CD4-positive, alpha-beta T cell treated with Interleukin-10 for 1 hour (primary cell): ENCODE measurements at regions not wholly inside any gene's neighbourhood (a gene's known extent, or its start where the extent isn't known, plus 50 kb on each side); places are given as distances from the start of the nearest gene placed in this dataset.

Source experiments
- DNase-seq: peaks from one replicate; pipeline ENCODE4 v3.0.0-alpha.2; 2020

GRCh38 chr7:72524037-72524436 lies 111.9 kb upstream of the CALN1 start:
- DNase-seq: no peak

- no peak for DNase-seq
Observed at GRCh38 chr7:72504061-72504706, 92.0 kb upstream of the CALN1 start.

DNA sequence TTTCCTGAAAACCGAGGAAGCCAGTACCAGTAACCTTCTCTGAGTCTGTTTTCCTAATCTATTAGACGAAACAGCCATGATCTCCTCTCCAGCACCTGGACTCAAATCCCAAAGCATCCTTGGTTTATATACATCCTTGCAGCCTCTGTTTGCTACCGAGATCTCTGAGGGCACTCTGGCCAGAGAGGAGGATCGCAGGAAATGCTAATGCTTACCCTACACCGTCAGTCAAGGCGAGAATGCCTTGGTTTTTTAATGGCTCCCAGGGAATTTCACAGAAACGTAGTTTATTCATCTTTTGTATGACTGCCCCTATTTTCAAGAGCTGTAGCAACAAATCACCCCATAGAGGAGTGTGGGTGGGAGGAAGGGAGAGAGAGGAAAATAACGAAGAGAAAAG lies 91.5 kb upstream of the CALN1 start:
- DNase-seq: no peak

DNA sequence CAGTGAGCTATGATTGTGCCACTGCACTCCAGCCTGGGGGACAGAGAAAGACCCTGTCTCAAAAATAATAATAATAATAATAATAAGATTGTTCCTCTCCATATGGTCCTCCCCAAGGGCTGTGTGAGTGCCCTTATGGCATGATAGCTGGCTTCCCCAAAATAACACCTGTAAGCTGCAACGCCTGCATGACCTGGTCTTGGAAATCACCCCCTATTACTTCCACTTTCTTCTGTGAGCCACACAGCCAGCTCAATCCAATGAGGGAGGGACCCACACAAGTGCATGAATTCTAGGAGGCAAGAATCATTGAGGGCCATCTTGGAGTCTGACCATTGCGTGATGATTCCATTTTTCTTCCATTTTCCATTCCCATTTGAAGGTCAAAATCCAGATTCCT lies 82.7 kb upstream of the CALN1 start:
- no peak for DNase-seq

DNA sequence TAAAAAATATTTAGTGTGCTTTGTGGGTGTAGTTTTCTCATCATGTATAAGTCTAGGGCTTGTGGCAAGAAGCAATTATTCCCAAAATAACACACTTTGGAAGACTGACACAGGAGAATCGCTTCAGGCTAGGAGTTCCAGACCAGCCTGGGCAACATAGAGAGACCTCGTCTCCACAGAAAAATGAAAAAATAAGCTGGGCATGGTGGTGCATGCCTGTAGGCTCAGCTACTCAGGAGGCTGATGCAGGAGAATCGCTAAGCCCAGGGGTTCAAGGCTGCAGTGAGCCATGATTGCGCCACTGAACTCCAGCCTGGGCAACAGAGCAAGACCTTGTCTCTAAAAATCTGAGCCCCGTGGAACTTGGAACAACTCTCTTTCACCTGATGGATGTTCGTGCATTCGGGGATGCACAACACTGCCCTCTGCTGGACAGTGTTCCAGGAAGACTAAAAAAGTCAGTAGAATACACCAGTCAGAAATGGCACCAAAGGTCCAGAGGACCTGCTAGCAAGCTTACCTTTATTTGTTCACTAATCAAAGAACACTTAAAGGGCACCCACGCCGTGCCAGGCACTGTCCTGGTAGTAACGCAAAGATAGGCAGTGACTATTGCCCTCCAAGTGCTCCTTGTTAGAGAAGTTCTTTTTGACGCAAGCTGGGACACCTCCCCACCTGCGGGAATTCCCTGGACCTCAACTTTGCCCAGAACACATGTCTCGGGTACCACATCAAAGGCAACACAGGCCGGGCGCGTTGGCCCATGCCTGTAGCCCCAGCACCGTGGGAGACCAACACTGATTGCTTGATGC lies 81.9 kb upstream of the CALN1 start:
- DNase-seq: peak; percentile 37

- no peak for DNase-seq
Observed at GRCh38 chr7:72492461-72493065, 80.4 kb upstream of the CALN1 start.

- no peak for DNase-seq
Observed at GRCh38 chr7:72490301-72490700, 78.2 kb upstream of the CALN1 start.

DNA sequence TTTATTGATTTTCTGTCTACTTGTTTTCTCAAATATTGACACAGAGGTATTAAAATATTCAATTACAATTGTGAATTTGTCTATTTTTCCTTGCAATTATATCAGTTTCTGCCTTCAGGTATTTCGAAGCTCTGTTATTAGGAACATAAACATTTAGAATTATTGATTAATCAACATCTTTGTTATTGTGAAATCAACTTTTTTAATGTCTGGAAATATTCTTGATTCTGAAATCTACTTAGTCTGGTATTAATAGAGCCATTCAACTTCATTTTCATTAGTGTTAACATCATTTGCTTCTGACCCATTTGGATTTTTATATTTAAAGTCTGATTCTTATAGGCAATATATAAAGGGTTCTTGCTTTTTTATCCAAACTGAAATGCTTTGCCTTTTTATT lies 69.8 kb upstream of the CALN1 start:
- no peak for DNase-seq

GRCh38 chr7:72476608-72477305 lies 64.6 kb upstream of the CALN1 start:
- DNase-seq: no peak

DNA sequence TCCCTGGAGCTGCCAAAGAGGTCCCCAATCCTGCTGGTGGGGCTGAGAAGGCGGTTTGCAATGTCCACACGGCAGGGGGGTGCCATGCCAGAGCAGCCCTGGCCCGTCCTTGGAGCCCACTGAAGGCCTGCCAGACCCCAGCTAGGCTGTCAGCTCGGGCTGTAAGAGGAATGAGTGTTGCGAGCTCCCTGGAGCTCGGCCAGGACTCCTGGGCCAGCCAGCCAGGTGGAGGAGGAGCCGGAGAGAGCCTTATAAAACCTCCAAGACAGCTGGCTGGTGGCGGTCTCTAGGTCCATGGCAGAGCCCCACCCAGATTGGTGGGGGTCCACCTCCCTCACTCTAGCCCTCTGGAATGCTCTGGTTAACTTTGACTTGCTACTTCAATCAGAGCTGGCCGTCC lies 55.1 kb upstream of the CALN1 start:
- DNase-seq: no peak

DNA sequence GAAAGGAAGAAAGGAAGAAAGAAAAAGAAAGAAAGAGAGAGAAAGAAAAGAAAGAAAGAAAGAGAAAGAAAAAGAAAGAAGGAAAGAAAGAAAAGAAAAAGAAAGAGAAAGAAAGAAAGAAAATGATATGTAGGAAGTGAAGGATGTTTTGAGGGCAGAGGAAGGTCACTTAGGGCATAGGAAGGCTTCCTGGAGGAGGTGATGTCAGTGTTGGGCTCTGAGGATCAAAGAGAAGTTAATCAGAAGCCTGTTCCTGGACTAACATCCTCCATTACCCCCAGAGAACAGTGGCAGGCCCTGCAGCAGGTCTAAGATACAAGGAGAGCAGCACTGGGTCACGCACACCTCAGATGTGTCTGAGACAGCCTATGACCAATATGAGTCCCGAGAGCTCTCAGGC lies 54.7 kb upstream of the CALN1 start:
- DNase-seq: no peak

- no peak for DNase-seq
Observed at GRCh38 chr7:72465521-72465920, 53.4 kb upstream of the CALN1 start.

DNA sequence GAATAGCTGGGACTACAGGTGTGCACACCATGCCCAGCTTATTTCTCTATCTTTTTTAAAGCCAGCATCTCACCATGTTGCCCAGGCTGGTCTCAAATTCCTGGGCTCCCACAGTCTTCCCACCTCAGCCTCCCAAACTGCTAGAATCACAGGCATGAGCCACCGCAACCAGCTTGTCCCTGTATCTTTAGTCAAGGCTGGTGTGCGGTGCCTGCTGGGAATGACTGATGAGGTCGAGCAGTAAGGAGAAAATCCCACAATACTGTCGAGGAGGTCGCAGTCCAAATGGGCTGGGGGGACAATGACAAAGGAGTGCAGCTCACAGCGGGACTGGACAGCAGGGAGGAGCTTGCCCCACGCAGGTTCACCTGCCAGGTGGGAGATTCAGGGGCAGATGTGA lies 50.2 kb upstream of the CALN1 start:
- no peak for DNase-seq
